Mucosa of descending colon (tissue), 3 donors: ENCODE measurements at regions not wholly inside any gene's neighbourhood (a gene's known extent, or its start where the extent isn't known, plus 50 kb on each side); places are given as distances from the start of the nearest gene placed in this dataset.

Experiments used
- ATAC-seq: fragments of 200-7000 bp; cut with Tn5 transposase; one replicate; pipeline ENCODE4 v1.9.1; 2020; ENCODE audit warnings: mild to moderate bottlenecking, moderate library complexity
- DNase-seq, 3 donors: peaks; one replicate each; pipeline ENCODE4 v3.0.0-alpha.2; 2020
- H3K36me3 ChIP-seq: fragments of 200-600 bp; one replicate; pipeline ENCODE4 v1.8.0; 2021; ENCODE audit warnings: low read depth, mild to moderate bottlenecking
- H3K4me1 ChIP-seq: fragments of 200-600 bp; one replicate; pipeline ENCODE4 v1.8.0; 2021; ENCODE audit warnings: low read depth, mild to moderate bottlenecking
- H3K4me3 ChIP-seq: fragments of 200-600 bp; one replicate; pipeline ENCODE4 v1.8.0; 2021; ENCODE audit warnings: mild to moderate bottlenecking
- H3K9me3 ChIP-seq: fragments of 200-600 bp; one replicate; pipeline ENCODE4 v1.8.0; 2021; ENCODE audit warnings: mild to moderate bottlenecking
- CTCF ChIP-seq: fragments of 200-600 bp; IDR thresholded peaks from one replicate; pipeline ENCODE4 v1.8.0; 2022; ENCODE audit warnings: antibody characterized with exemption, mild to moderate bottlenecking
- intact Hi-C, 2 donors: fragments of 100-400 bp; cut with DNase I in 1 of 2; cut with micrococcal nuclease in 1 of 2; formaldehyde crosslinking; loops; one replicate each; pipeline versions ENCODE4 v1.11.0 to v1.11.1; 2022; cut with DNase I, micrococcal nuclease
- donor health status: DM: no; HTN: no; CAD: no; lungs with moderate emphysema.
- donor health status: DM: no; HTN: no; CAD: no.
- donor health status: DM: no; HTN: yes; CAD: no.

GRCh38 chr5:166486348-166486747 lies 1805.1 kb upstream of the WWC1 start:
- intact Hi-C loops, result no loop called here
- no peak overlapping the region for H3K4me3 ChIP-seq
- no peak for DNase-seq
- no peak for TF ChIP-seq CTCF
- no peaks in the 10 kb centered on the region for H3K36me3 ChIP-seq
- H3K4me1 ChIP-seq, result no peaks in the 10 kb centered on the region
- no peak for ATAC-seq
- peaks cover 11% of the 10 kb centered on the region for H3K9me3 ChIP-seq

- intact Hi-C loops, result no loop called here
- TF ChIP-seq CTCF, result no peak
- ATAC-seq (no peak), DNase-seq (no peak)
- H3K9me3 ChIP-seq, result peaks cover 9% of the 10 kb centered on the region
- H3K4me3 ChIP-seq, result no peak overlapping the region
- no peaks in the 10 kb centered on the region for H3K4me1 ChIP-seq
- no peaks in the 10 kb centered on the region for H3K36me3 ChIP-seq
Measured at GRCh38 chr5:166488560-166488959, 1802.9 kb upstream of the WWC1 start.

- H3K9me3 ChIP-seq, result no peaks in the 10 kb centered on the region
- intact Hi-C loops, result no loop called here
- H3K4me3 ChIP-seq, result no peak overlapping the region
- no peaks in the 10 kb centered on the region for H3K4me1 ChIP-seq
- DNase-seq (no peak), ATAC-seq (no peak)
- no peaks in the 10 kb centered on the region for H3K36me3 ChIP-seq
- no peak for TF ChIP-seq CTCF
Measured at GRCh38 chr5:166493040-166493439, 1798.4 kb upstream of the WWC1 start.

GRCh38 chr5:166493612-166494011 lies 1797.8 kb upstream of the WWC1 start:
- ATAC-seq, result no peak
- H3K36me3 ChIP-seq, result no peaks in the 10 kb centered on the region
- TF ChIP-seq CTCF, result no peak

GRCh38 chr5:166497496-166498104 lies 1793.8 kb upstream of the WWC1 start:
- no peak for TF ChIP-seq CTCF
- Histone ChIP-seq H3K9me3 (peaks cover 8% of the 10 kb centered on the region), H3K36me3 (no peaks in the 10 kb centered on the region), H3K4me3 (no peak overlapping the region), H3K4me1 (no peaks in the 10 kb centered on the region)
- DNase-seq (no peak), ATAC-seq (no peak)
- intact Hi-C loops, result no loop called here

More at GRCh38 chr5:166493612-166494011, 1797.8 kb upstream of the WWC1 start:
- H3K9me3 ChIP-seq, result no peaks in the 10 kb centered on the region
- intact Hi-C loops, result no loop called here
- H3K4me1 ChIP-seq, result no peaks in the 10 kb centered on the region
- H3K4me3 ChIP-seq, result no peak overlapping the region
- no peak for DNase-seq
